GM12878 (cell line): ENCODE measurements at regions not wholly inside any gene's neighbourhood (a gene's known extent, or its start where the extent isn't known, plus 50 kb on each side); places are given as distances from the start of the nearest gene placed in this dataset.

Experiments
- ATAC-seq: fragments of 200-7000 bp; cut with Tn5 transposase; 3 replicates; pipeline ENCODE4 v1.9.1; 2020; ENCODE audit warnings: mild to moderate bottlenecking, moderate library complexity
- BruUV-seq: library from RNA; stranded (reverse); fragments of 400-500 nt; replicated peaks from 2 replicates; lab custom pipeline; 2021; lab: Mats Ljungman, UMichigan
- CTCF ChIA-PET: fragments of 300-600 bp; sonication (Branson Sonifier 250); formaldehyde crosslinking; extraction: SDS; loops from one replicate; lab custom pipeline; 2021; ENCODE audit warnings: inconsistent platforms; lab: Yijun Ruan, JAX
- POLR2A ChIA-PET: fragments of 350-600 bp; formaldehyde crosslinking; extraction: SDS; loops from one replicate; lab custom pipeline; 2021; ENCODE audit warnings: inconsistent platforms; lab: Charles Lee
- RAD21 ChIA-PET: fragments of 300-600 bp; sonication (Branson Sonifier 250); formaldehyde crosslinking; loops from one replicate; lab custom pipeline; 2023; ENCODE audit warnings: antibody characterized with exemption; ENCODE audit not compliant: unreplicated experiment; lab: Charles Lee
- SMC1A ChIA-PET: fragments of 300-600 bp; sonication (Branson Sonifier 250); formaldehyde crosslinking; loops from one replicate; lab custom pipeline; 2023; ENCODE audit not compliant: unreplicated experiment, uncharacterized antibody; lab: Charles Lee
- DNase-seq: peaks from one replicate; pipeline ENCODE4 v3.0.0-alpha.2; 2011; ENCODE audit warnings: low read depth, low spot score
- FAIRE-seq: peaks from 3 replicates; lab custom pipeline; 2011; peaks lifted over from hg19 to GRCh38; lab: Jason Lieb, UNC
- H2AFZ ChIP-seq: 2 replicates; pipeline ENCODE4 v1.6.0; 2011; ENCODE audit warnings: low read depth, low read length, control low read depth; ENCODE audit not compliant: control insufficient read depth
- H3K27ac ChIP-seq: 2 replicates; pipeline ENCODE4 v1.5.1; 2011; ENCODE audit warnings: control low read depth; ENCODE audit not compliant: control insufficient read depth, insufficient read depth
- H3K27me3 ChIP-seq, 2 experiments: replicated peaks in 1 of 2; 2 replicates each; pipeline versions ENCODE4 v1.6.0 to v1.6.1; 2011; ENCODE audit warnings: low read length in 1 of 2; ENCODE audit not compliant: control insufficient read depth in 2 of 2, insufficient read depth in 2 of 2
- H3K36me3 ChIP-seq, 2 experiments: 2 replicates each; pipeline ENCODE4 v1.5.1; 2011; ENCODE audit warnings: low read length in 1 of 2; ENCODE audit not compliant: control insufficient read depth in 2 of 2, insufficient read depth in 2 of 2
- H3K4me1 ChIP-seq: 2 replicates; pipeline ENCODE4 v1.6.1; 2011; ENCODE audit warnings: mild to moderate bottlenecking, low read length, moderate library complexity, mixed read lengths; ENCODE audit not compliant: control insufficient read depth, insufficient read depth
- H3K4me2 ChIP-seq: 2 replicates; pipeline ENCODE4 v1.6.0; 2011; ENCODE audit warnings: control low read depth; ENCODE audit not compliant: control insufficient read depth, insufficient read depth
- H3K4me3 ChIP-seq: fragments of 200-600 bp; sonication (generic); 2 replicates; pipeline ENCODE4 v1.5.1; 2016
- H3K79me2 ChIP-seq: 2 replicates; pipeline ENCODE4 v1.6.0; 2011; ENCODE audit warnings: low read length; ENCODE audit not compliant: control insufficient read depth, insufficient read depth
- H3K9ac ChIP-seq: 2 replicates; pipeline ENCODE4 v1.8.0; 2011; ENCODE audit warnings: low read length, control low read depth, mixed read lengths; ENCODE audit not compliant: control insufficient read depth, insufficient read depth
- H3K9me3 ChIP-seq: replicated peaks from 3 replicates; pipeline ENCODE4 v1.5.1; 2011; ENCODE audit warnings: mild to moderate bottlenecking, low read length; ENCODE audit not compliant: control insufficient read depth, insufficient read depth
- H4K20me1 ChIP-seq: 2 replicates; pipeline ENCODE4 v1.6.0; 2011; ENCODE audit not compliant: control insufficient read depth, insufficient read depth
- ASH2L ChIP-seq: fragments of 300-600, 200-600 bp; sonication (generic); IDR thresholded peaks from 2 replicates; pipeline ENCODE4 v1.6.1; 2017; ENCODE audit warnings: low read depth, mild to moderate bottlenecking, borderline replicate concordance
- BACH1 ChIP-seq: fragments of 450-650 bp; IDR thresholded peaks from 2 replicates; pipeline ENCODE4 v1.6.1; 2017; ENCODE audit warnings: mild to moderate bottlenecking, borderline replicate concordance
- E4F1 ChIP-seq: fragments of 450-650 bp; IDR thresholded peaks from 2 replicates; pipeline ENCODE4 v1.6.1; 2018; ENCODE audit warnings: borderline replicate concordance, mild to moderate bottlenecking; ENCODE audit not compliant: partially characterized antibody
- ELK1 ChIP-seq: IDR thresholded peaks from 2 replicates; pipeline ENCODE4 v1.6.1; 2012; ENCODE audit warnings: low read depth, low read length, improper control_type of control experiment
- GABPA ChIP-seq: IDR thresholded peaks from 2 replicates; pipeline ENCODE4 v1.6.1; 2014; ENCODE audit warnings: antibody characterized with exemption, low read depth, mild to moderate bottlenecking, inconsistent platforms
- KLF5 ChIP-seq: fragments of 450-650 bp; IDR thresholded peaks from 2 replicates; pipeline ENCODE4 v1.6.1; 2014; ENCODE audit warnings: mild to moderate bottlenecking; ENCODE audit not compliant: partially characterized antibody
- NBN ChIP-seq: fragments of 450-650 bp; IDR thresholded peaks from 2 replicates; pipeline ENCODE4 v1.6.1; 2016
- PAX5 ChIP-seq: IDR thresholded peaks from 2 replicates; pipeline ENCODE4 v1.6.1; 2011; ENCODE audit warnings: low read depth, low read length, borderline replicate concordance
- POLR2AphosphoS2 ChIP-seq: IDR thresholded peaks from 2 replicates; pipeline ENCODE4 v1.6.1; 2011; ENCODE audit warnings: low read depth, mild to moderate bottlenecking, low read length, improper control_type of control experiment, moderate library complexity
- RFX5 ChIP-seq: IDR thresholded peaks from 2 replicates; pipeline ENCODE4 v1.6.1; 2011; ENCODE audit warnings: low read depth, low read length, improper control_type of control experiment
- ZBTB4 ChIP-seq: fragments of 450-650 bp; formaldehyde crosslinking; IDR thresholded peaks from 2 replicates; pipeline ENCODE4 v1.4.0; 2022; ENCODE audit warnings: mild to moderate bottlenecking, moderate library complexity
- ZNF217 ChIP-seq: fragments of 450-650 bp; IDR thresholded peaks from 2 replicates; pipeline ENCODE4 v1.6.1; 2017; ENCODE audit warnings: antibody characterized with exemption, mild to moderate bottlenecking
- WGBS: methylation state at CpG from one replicate; pipeline ENCODE4 v1.1.6; 2016; ENCODE audit warnings: low lambda C conversion rate; ENCODE audit not compliant: insufficient replicate concordance, insufficient coverage; ENCODE audit errors: missing lambda C conversion rate; 5-methylcytosine and 5-hydroxymethylcytosine counted together
- in situ Hi-C: fragments of 300-500 bp; cut with MboI; formaldehyde crosslinking; loops from 9 replicates; pipeline ENCODE4 v1.14.3; 2018; ENCODE audit warnings: mixed read lengths
- intact Hi-C: fragments of 100-400 bp; cut with micrococcal nuclease; formaldehyde crosslinking; loops from one replicate; pipeline ENCODE4 v1.14.2; 2022; ENCODE audit not compliant: unreplicated experiment
- TF ChIP-seq, protein P1 (sequence below): IDR thresholded peaks from 2 replicates; pipeline ENCODE4 v1.6.1; 2011; ENCODE audit warnings: borderline replicate concordance, low read depth, mild to moderate bottlenecking, moderate library complexity, low read length; ENCODE audit not compliant: insufficient read depth, poor library complexity, severe bottlenecking
- TF ChIP-seq, protein P2 (sequence below): IDR thresholded peaks from 2 replicates; pipeline ENCODE4 v1.6.1; 2011; ENCODE audit warnings: borderline replicate concordance, low read depth, mild to moderate bottlenecking, moderate library complexity, mixed read lengths, low read length; ENCODE audit not compliant: insufficient read depth; ENCODE audit errors: extremely low read length

DNA sequence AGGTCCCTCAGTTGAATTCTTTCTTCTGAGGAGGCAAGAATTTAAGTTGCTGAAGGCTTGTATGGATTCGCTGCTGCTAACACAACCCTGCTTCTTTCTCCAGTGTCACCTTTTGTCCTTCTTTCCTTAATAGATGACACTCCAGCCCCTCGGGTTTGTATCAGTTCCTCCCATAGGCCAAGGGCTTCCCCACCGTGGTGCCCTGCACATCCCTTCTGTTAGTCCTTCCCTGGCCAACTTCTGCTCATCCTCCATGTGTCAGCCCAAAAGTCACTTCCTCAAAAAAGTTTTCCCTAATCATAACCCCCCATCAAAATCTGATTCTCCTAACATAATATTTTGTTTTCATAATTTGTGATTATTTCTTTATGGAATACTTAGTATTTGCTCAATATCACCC, 190.4 kb downstream of the RHOU start (continued):
- TF ChIP-seq ZBTB4 (CRISPR knock-in tag) (no peak), ASH2L (no peak), E4F1 (no peak), NBN (no peak)
- TF ChIP-seq, protein P1, sequence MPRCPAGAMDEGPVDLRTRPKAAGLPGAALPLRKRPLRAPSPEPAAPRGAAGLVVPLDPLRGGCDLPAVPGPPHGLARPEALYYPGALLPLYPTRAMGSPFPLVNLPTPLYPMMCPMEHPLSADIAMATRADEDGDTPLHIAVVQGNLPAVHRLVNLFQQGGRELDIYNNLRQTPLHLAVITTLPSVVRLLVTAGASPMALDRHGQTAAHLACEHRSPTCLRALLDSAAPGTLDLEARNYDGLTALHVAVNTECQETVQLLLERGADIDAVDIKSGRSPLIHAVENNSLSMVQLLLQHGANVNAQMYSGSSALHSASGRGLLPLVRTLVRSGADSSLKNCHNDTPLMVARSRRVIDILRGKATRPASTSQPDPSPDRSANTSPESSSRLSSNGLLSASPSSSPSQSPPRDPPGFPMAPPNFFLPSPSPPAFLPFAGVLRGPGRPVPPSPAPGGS = no peak

GRCh38 chr1:228927421-228927820, 192.1 kb downstream of the RHOU start:
- CTCF ChIA-PET = no interaction called here
- no TSS peak for BruUV-seq
- no peak overlapping the region for H3K9ac ChIP-seq
- WGBS = 29% methylated on average over 3 of the region's 4 CpGs
- H3K4me3 ChIP-seq = no peak overlapping the region
- no peaks in the 10 kb centered on the region; the same call in 1 of the 3 replicates for H3K9me3 ChIP-seq
- no peak overlapping the region for H2AFZ ChIP-seq
- no peaks in the 10 kb centered on the region for H3K36me3 ChIP-seq
- H3K79me2 ChIP-seq = no peaks in the 10 kb centered on the region
- no peak overlapping the region for H3K27ac ChIP-seq
- FAIRE-seq (no peak), DNase-seq (no peak), ATAC-seq (no peak)
- in situ Hi-C loops (no loop called here), intact Hi-C loops (no loop called here)
- SMC1A ChIA-PET = interaction anchor here (0.8 kb wide), 1 partner anchor 109 kb away, joined by 3 read pairs; no protein-coding TSS in a partner anchor
- RAD21 ChIA-PET = no interaction called here
- TF ChIP-seq PAX5 (no peak), POLR2AphosphoS2 (no peak), ZNF217 (no peak), KLF5 (no peak), BACH1 (no peak), GABPA (no peak), RFX5 (no peak), ELK1 (no peak)
- TF ChIP-seq, protein P2, sequence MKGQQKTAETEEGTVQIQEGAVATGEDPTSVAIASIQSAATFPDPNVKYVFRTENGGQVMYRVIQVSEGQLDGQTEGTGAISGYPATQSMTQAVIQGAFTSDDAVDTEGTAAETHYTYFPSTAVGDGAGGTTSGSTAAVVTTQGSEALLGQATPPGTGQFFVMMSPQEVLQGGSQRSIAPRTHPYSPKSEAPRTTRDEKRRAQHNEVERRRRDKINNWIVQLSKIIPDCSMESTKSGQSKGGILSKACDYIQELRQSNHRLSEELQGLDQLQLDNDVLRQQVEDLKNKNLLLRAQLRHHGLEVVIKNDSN = no peak
- H3K4me2 ChIP-seq = no peak overlapping the region
- peaks cover 0 to 2% of the 10 kb centered on the region in 2 experiments; a peak in 3 of 4 replicates for H3K27me3 ChIP-seq
- POLR2A ChIA-PET = no interaction called here
- no peaks in the 10 kb centered on the region for H3K4me1 ChIP-seq
- H4K20me1 ChIP-seq = no peaks in the 10 kb centered on the region
